Gastroesophageal sphincter (tissue), 4 donors: ENCODE measurements at regions not wholly inside any gene's neighbourhood (a gene's known extent, or its start where the extent isn't known, plus 50 kb on each side); places are given as distances from the start of the nearest gene placed in this dataset.

Source experiments
- ATAC-seq: fragments of 150-250 bp; one replicate; pipeline ENCODE4 v1.9.1; 2016; ENCODE audit warnings: mild to moderate bottlenecking, moderate library complexity
- H3K27ac ChIP-seq, 4 donors: fragments of 200-600 bp; sonication (generic) in 3 of 4; 1 replicate in 3 of 4; 2 replicates in 1 of 4; pipeline ENCODE4 v1.5.1; 2016 to 2019
- H3K27me3 ChIP-seq: fragments of 200-600 bp; sonication (generic); one replicate; pipeline ENCODE4 v1.5.1; 2019
- H3K36me3 ChIP-seq, 2 donors: fragments of 200-600 bp; sonication (generic); one replicate each; pipeline ENCODE4 v1.5.1; 2019; ENCODE audit warnings: control low read depth in 1 of 2
- H3K4me1 ChIP-seq, 3 donors: fragments of 200-600 bp; sonication (generic); 1 replicate in 2 of 3; 2 replicates in 1 of 3; pipeline ENCODE4 v1.5.1; 2016 to 2019; ENCODE audit warnings: control low read depth in 2 of 3
- H3K4me3 ChIP-seq, 2 donors: fragments of 200-600 bp; sonication (generic); one replicate each; pipeline ENCODE4 v1.5.1; 2019; ENCODE audit warnings: mild to moderate bottlenecking in 1 of 2, moderate library complexity in 1 of 2
- H3K9me3 ChIP-seq, 3 donors: fragments of 200-600 bp; sonication (generic); one replicate each; pipeline ENCODE4 v1.5.1; 2017 to 2019; ENCODE audit warnings: control low read depth in 2 of 3
- EP300 ChIP-seq: sonication (generic); formaldehyde crosslinking; IDR thresholded peaks from one replicate; pipeline ENCODE4 v1.6.1; 2017; ENCODE audit warnings: antibody characterized with exemption, mild to moderate bottlenecking
- POLR2A ChIP-seq, 2 donors: fragments of 450-650 bp; IDR thresholded peaks; one replicate each; pipeline ENCODE4 v1.6.1; 2017; ENCODE audit warnings: antibody characterized with exemption in 2 of 2, mild to moderate bottlenecking in 2 of 2, moderate library complexity in 1 of 2
- POLR2AphosphoS5 ChIP-seq: sonication (generic); formaldehyde crosslinking; IDR thresholded peaks from one replicate; pipeline ENCODE4 v1.6.1; 2017; ENCODE audit warnings: antibody characterized with exemption
- WGBS, 2 donors: methylation state at CpG; one replicate each; pipeline ENCODE4 v1.1.5; 2018; ENCODE audit warnings: low coverage in 1 of 2; 5-methylcytosine and 5-hydroxymethylcytosine counted together
- TF ChIP-seq, protein P1 (sequence below), 4 experiments: fragments of 200-600 bp in 2 of 4; fragments of 450-650 bp in 2 of 4; sonication (generic) in 1 of 4; IDR thresholded peaks; one replicate each; pipeline ENCODE4 v1.5.1; 2017 to 2019; ENCODE audit warnings: antibody characterized with exemption in 4 of 4, mild to moderate bottlenecking in 2 of 4, moderate library complexity in 2 of 4

DNA sequence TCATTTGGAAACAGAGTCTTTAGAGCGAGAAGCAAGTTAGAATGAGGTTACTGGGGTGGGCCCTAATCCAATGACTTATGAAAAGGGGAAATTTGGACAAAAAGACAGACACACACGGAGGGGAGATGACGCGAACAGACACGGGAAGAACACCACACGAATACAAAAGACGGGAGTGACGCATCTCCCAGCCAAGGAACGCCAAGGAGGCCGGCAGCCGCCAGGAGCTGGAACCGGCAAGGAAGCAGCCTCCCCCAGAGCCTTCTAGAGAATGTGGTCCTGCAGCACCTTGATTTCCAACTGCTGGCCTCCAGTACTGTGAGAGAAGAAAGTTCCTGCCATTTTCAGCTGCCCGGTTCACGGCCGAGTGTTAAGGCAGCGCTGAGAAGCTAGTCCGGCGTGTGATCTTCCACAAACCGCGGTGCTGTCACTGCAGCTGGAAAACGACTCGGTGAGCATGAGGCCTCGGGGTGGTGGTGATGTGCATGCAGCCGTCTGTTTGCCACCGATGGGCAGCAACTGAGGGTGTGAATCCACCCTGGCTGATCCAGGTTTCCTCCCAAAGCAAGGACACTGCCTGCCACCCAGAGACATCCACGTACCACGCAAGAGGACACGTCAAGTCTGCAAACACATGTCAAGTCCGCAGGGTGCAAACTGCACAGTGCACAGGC lies 124.5 kb downstream of the NCOR2 start:
- WGBS, 2 donors, result 85% methylated on average over 23 of the region's 29 CpGs; no CpG with 5 or more reads in 1 of the 2 donors
- H3K4me1 ChIP-seq, result peaks cover 0 to 78% (median 9%) of the 10 kb centered on the region in 3 donors
- peak; percentile 46 for ATAC-seq
- H3K36me3 ChIP-seq, result peaks cover 0 to 74% of the 10 kb centered on the region in 2 donors
- H3K27me3 ChIP-seq, result no peaks in the 10 kb centered on the region
- no peaks in the 10 kb centered on the region for H3K9me3 ChIP-seq
- TF ChIP-seq EP300 (no peak), POLR2AphosphoS5 (no peak), POLR2A (IDR thresholded peaks at IDR 0.05) (no peak)
- TF ChIP-seq, protein P1, sequence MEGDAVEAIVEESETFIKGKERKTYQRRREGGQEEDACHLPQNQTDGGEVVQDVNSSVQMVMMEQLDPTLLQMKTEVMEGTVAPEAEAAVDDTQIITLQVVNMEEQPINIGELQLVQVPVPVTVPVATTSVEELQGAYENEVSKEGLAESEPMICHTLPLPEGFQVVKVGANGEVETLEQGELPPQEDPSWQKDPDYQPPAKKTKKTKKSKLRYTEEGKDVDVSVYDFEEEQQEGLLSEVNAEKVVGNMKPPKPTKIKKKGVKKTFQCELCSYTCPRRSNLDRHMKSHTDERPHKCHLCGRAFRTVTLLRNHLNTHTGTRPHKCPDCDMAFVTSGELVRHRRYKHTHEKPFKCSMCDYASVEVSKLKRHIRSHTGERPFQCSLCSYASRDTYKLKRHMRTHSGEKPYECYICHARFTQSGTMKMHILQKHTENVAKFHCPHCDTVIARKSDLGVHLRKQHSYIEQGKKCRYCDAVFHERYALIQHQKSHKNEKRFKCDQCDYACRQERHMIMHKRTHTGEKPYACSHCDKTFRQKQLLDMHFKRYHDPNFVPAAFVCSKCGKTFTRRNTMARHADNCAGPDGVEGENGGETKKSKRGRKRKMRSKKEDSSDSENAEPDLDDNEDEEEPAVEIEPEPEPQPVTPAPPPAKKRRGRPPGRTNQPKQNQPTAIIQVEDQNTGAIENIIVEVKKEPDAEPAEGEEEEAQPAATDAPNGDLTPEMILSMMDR (IDR thresholded peaks at IDR 0.05), result no peak
- no peak overlapping the region for H3K4me3 ChIP-seq
- H3K27ac ChIP-seq, result peak overlapping the region in 2 of 4 donors; percentile 26 to 38

DNA sequence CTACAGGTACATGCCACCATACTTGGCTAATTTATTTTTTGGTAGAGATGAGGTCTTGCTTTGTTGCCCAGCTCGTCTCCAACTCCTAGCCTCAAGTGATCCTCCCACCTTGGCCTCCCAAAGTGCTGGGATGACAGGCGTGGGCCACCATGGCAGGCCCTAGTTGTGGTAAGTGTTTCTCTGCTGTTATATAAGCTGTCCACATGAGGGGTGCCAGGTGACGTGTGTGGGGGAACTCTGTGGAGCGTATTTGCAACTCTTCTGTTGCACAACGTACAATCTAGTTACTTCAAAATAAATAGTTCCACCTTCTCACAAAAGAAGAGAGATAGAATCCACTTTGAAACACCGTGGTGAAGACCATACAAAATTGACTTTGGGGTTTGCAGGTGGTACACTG lies 125.1 kb downstream of the NCOR2 start:
- Histone ChIP-seq H3K36me3 (peaks cover 0 to 76% of the 10 kb centered on the region in 2 donors), H3K4me1 (peaks cover 0 to 84% (median 9%) of the 10 kb centered on the region in 3 donors), H3K27me3 (no peaks in the 10 kb centered on the region), H3K4me3 (no peak overlapping the region), H3K9me3 (no peaks in the 10 kb centered on the region), H3K27ac (peak overlapping the region in 2 of 4 donors; percentile 16 to 51)
- peak; percentile 23 for ATAC-seq
- TF ChIP-seq, protein P1 (IDR thresholded peaks at IDR 0.05), result no peak
- TF ChIP-seq POLR2A (IDR thresholded peaks at IDR 0.05), result no peak
- TF ChIP-seq POLR2AphosphoS5, result no peak
- TF ChIP-seq EP300, result no peak
- WGBS, 2 donors, result 33 to 79% methylated on average over 4 to 5 of the region's 6 CpGs

DNA sequence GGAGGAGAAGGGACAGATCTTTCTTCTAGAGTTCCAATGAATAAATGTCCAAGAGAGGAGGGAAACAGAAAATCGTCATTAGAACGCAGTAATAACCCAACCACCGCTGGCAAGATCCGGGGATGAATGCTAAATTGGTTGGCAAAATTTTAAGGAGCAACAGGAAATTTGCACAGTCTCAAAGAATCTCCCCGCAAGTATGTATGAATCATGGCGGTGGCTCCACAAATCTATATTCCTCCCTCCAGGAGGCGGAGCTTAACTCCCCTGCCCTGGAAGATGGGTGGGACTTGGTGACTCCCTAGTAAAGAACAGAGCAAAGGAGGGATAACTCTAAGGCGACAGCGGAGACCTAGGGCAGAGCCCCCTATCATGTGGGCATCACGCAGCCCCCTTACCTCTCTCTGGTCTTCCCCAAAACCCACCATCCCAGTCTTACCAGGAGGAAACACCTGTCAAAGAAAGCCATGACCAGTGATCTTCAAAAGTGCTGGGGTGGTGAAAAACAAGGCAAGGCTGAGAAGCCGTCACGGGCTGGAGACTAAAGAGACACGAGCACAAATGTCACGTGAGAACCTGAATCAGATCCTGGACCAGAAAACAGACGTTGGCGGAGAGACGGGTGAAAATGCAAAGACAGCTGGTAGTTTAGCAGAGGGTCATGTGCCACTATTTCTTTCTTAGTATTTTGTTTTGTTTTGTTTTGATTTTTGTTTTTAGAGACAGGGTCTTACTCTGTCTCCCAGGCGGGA lies 125.8 kb downstream of the NCOR2 start:
- no peaks in the 10 kb centered on the region for H3K27me3 ChIP-seq
- WGBS, 2 donors, result 61 to 77% methylated on average over 14 to 16 of the region's 18 CpGs
- H3K4me3 ChIP-seq, result no peak overlapping the region
- H3K4me1 ChIP-seq, result peaks cover 0 to 91% (median 9%) of the 10 kb centered on the region in 3 donors
- TF ChIP-seq EP300 (no peak), POLR2A (IDR thresholded peaks at IDR 0.05) (no peak), POLR2AphosphoS5 (no peak)
- TF ChIP-seq, protein P1 (IDR thresholded peaks at IDR 0.05), result no peak
- ATAC-seq, result no peak
- H3K36me3 ChIP-seq, result peaks cover 0 to 82% of the 10 kb centered on the region in 2 donors
- H3K27ac ChIP-seq, result peak overlapping the region in 2 of 4 donors; percentile 16 to 51
- H3K9me3 ChIP-seq, result no peaks in the 10 kb centered on the region

DNA sequence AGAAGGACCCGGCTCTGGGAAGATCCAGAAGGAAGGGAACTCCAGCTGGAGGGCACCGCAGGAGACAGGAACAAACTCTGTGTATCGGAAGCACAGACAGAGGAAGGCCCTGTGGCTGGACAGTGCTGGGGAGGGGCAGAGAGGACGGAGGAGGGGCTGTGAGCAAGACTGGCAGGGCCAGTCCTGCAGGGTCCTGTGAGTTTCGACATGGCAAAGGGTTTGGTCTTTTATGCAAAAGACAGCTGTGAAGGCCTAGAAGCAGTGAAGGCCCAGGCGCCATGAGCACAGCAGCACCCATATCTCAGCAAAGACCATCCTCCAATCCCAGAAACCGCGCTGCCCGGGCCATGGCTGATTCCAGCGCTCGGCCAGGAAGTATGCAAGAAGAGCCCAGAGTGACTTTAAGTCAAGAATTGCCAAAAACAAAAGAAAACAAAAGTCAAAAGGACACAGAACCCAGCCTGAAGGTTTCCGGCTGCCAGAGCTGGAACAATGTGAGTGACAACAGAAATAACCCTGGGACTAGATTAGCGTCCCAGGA lies 126.5 kb downstream of the NCOR2 start:
- Histone ChIP-seq H3K36me3 (peaks cover 0 to 83% of the 10 kb centered on the region in 2 donors), H3K27ac (peak overlapping the region in 2 of 4 donors; percentile 51 to 71), H3K4me3 (no peak overlapping the region), H3K9me3 (no peaks in the 10 kb centered on the region), H3K4me1 (peaks cover 0 to 91% (median 9%) of the 10 kb centered on the region in 3 donors), H3K27me3 (no peaks in the 10 kb centered on the region)
- 60 to 78% methylated on average over 4 to 13 of the region's 13 CpGs for WGBS, 2 donors
- no peak for ATAC-seq
- no peak for TF ChIP-seq POLR2A (IDR thresholded peaks at IDR 0.05)
- TF ChIP-seq, protein P1 (IDR thresholded peaks at IDR 0.05), result no peak
- TF ChIP-seq POLR2AphosphoS5, result no peak
- no peak for TF ChIP-seq EP300
